GM18873 (cell line): ENCODE measurements at regions not wholly inside any gene's neighbourhood (a gene's known extent, or its start where the extent isn't known, plus 50 kb on each side); places are given as distances from the start of the nearest gene placed in this dataset.
"Not testable (repeated sequence)": the region's sequence is repeated elsewhere in the genome, so short reads cannot be mapped to it uniquely, and the experiment has no call there.

Experiments used
- ATAC-seq: cut with Tn5 transposase; IDR thresholded peaks from one replicate; pipeline ENCODE4 v1.9.1; 2021; ENCODE audit warnings: mild to moderate bottlenecking, moderate library complexity, moderate number of reproducible peaks; ENCODE audit not compliant: unreplicated experiment, low FRiP score

DNA sequence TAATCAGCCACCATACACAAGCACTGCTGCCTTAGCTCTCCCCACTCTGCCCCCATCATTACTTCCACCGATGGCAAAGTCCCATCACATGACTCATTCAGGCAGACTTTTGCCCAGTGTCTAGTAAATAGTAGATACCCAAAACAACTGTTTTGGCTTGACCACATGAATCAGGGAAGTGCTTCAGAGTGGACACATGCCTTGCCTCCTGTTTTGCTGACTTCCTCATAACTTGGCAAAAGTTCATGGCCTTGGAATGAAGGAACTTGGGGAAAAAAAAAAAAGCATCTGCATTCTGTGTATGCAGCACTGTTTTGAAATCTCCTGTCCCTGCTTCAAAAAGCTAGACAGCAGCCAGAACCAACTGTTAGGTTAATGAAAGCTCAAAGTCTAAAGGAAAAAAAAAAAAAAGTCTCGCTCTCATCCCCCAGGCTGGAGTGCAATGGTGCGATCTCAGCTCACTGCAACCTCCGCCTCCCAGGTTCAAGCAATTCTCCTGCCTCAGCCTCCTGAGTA, 335.3 kb downstream of the FAM181B start:
- ATAC-seq, result no peak

DNA sequence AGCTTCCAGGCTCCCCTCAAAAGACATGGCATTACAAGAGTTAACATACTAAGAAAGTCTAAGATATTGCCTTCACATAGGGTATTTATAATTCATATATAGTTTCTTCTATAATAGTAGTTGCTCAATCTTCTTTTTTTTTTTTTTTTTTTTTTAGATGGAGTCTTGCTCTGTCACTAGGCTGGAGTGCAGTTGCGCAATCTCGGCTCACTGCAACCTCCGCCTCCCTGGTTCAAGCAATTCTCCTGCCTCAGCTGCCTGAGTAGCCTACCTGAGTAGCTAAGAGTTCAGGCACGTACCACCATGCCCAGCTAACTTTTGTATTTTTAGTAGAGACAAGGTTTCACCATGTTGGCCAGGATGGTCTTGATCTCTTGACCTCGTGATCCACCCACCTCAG, 337.0 kb downstream of the FAM181B start:
- not testable (repeated sequence) for ATAC-seq

DNA sequence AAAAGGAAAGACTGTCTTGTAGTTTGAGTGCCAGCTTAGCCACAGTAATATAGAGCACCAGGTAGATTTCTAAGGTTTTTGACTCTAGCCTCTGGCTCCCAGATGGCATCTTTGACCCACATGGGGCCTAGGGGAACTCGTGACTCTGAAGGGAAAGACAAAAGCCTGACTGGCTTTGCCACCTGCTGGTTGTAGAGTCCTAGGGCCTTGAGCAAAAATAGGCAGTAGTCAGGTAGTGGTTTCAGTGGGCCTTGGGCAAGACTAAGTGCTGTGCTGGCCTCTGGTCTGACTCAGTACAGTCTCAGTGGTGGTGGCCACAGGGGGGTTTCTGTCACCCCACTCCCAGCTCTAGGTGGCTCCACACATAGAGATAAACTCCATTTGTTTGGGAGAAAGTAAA, 349.4 kb downstream of the FAM181B start:
- ATAC-seq, result no peak

DNA sequence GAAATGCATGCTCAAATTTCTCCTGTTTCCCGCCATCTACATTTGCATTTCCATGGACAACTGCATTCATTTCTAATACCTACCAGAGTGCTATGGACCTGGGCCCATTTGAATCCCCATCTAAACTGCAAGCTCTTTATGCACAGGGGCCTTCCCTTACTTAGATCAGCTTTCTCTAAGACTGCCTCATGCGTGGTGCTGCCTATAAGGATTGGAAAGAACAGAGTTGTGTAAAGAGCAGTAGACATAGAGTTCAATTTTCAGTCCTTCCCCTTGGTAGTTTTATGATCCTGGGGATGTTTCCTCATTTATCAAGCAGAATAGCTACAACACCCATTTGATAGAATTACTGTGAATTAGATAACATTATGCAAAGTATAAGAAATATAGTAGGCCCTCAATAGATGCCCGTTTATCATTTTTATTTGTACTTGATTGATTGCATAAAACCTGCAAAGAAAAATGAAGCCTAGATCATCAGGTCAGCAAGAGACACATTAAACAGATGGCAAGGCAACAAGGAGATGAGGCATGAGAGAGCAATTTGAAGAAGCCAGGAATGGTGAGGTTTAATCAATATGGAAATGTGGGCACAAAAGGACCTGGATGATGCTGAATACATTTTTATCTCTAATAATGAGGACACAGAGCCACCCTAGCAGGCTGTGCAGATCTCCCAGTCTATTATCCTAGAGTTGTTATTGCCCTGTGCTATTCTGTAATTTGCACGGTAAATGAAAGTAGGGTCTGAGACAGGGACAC, 359.7 kb downstream of the FAM181B start:
- no peak for ATAC-seq

DNA sequence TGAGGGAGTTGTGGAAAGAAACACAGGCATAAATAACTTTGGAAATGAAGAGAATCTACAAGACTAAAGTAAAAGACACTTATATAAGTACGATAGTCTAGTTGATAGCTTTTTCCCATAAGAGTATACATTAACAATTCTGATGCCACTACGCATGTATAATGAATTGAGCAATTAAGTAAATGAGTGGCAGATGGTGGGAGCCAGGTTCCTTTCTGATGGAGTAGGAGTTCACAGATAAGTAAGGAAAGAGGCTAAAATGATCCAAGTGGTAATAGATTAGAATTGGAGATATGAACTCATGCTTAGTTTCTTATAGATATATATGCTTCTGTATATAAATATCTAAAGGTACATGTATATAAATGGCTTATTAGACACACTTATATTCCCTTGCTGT, 368.3 kb downstream of the FAM181B start:
- no peak for ATAC-seq

DNA sequence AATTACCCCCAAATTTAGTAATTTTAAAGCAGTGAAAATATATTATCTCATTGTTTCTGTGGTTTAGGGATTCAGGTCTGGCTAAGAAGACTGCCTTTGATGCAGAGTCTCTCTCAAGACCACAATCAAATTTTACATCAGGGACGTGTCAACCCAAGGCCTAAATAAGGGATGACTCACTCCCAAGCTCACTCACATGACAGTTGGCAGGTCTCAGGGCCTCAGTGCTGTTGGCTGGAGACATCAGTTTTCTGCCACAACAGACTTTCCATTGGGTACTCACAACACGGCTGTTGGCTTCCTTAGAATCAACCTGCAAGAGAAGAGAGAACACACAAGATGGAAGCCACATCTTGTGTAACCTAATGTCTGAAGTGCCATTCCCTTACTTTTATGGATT, 377.3 kb downstream of the FAM181B start:
- ATAC-seq, result no peak

DNA sequence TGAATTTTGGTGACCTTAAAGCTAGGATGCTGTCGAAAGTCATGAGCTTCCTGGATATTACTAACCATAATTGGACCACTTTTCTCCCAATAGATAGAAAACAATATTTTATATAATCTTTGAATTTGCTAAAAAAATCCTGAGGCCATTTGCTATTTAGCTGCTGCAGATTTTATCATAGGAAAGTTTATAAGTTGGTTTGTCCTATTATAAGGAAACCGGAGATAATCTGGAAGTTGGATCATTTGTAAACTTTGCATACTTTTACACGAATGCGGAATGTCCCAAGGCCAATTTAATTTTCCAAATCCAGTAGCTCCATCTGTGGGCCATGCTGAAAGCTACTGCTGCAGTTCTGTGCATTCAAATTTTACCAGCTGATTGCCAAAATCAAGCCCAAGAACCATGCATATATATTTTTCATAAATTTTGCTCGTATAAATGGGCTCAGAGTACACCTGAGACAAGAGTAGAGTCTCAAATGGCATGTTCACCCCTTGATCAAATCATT, 378.3 kb downstream of the FAM181B start:
- no peak for ATAC-seq

DNA sequence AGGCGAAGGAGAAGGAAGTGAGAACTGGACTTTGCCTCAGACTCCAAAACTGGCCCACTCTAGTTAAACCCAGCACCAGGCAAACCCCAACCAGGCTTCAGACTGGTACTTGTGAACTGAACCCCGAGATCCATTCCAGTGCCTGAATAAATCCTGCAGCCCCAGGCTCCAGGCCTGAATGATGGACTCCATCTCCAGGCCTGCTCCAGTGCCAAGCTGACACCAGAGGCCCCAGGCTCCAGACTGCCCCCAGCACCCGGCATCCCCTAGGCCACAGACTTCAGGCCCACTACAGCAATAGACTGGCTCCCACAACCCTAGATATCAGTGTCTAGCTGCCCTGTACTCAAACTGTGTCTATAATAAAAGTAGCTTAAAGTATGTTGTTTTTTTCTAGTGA, 406.8 kb downstream of the FAM181B start:
- no peak for ATAC-seq

DNA sequence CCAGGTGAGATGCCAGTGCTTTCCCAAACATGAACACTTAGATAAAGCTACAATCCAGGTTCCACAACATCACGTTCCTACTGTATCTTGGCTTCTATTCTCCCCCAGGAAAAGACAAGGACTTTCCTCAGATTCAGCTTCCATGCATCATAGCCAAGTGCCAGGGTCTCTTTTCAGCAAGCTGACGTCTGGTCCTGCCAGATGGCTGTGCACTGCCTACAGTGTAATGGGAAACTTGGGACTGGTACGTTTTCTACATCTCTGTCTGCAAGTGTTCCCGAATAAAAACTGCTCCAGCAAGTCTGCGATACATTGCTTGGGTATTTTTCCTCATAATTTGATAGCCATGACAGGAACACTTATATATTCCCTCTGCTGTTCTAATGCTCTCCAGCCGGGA, 412.5 kb downstream of the FAM181B start:
- no peak for ATAC-seq

DNA sequence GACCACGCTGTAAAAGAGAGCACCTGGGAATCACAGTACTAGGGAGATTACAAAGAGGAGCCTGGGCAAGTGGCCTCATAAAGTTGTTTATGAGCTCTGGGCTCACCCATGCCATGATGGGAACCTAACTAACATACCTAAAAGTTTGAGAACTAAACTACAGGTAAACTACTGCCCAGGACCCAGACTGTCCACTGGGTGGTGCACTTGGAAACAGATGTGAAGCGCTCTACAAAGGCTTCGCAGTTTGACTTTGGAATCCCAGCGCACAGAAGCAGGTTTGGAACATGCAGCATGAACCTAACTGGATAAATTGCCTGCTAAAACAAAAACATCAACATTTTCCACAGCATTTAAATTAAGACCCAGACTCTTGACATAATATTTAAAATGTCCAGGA, 418.6 kb downstream of the FAM181B start:
- no peak for ATAC-seq

DNA sequence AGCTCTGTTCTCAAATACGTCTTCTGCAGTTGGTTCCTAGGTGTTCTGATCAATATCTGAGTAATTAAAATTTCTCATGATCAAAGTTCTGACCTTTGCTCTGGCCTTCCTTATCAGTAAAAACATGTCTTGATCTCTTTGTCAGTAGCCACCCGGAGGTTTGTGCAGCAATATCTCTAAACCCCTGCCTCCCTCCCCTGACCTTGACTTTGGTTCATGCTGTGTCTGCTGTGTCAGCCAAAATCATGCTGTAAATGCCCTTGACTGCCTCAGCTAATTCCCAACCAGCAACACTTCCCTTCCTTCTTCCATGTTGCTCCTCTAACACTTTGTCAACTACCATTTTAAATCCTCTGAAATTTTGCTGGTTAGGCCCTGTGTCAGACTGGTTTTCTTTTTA, 424.7 kb downstream of the FAM181B start:
- no peak for ATAC-seq

DNA sequence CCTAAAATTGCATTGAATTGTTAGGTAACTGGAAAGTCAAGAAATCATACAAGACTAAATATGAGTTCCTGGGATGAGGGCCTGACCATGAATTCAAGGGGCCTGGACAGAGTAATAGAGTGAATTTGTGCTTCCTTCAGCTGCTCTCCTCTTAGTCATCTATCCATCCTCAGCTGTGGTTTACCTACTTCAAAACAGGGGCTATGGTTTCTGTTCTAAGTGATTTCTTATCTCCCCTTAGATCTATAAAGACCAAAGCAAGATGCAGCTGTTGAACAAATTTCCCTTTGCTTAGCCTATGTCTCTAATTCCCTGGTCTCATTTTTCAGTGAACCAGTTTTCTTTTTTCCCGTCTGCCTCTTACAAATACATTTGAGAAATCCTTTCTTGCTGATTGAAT, 428.5 kb downstream of the FAM181B start:
- ATAC-seq, result no peak

DNA sequence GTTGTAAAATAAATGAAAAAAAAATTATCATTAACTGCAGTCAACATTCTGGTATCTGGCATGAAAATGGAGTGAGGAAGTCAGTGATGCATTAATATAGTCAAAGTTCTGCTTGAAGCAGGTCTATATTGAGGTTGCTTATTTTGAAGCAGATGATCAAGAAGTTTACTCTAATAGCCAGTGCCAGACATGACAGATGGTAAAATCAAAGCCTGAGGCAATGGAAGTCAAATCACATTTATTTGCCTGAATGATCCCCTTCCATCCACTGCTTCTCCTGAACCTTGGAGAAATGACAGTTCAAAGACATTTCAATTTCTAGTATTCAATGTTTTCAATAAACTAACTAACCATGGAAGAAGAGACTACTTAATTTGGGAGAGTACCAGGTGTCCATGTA, 430.0 kb downstream of the FAM181B start:
- ATAC-seq, result no peak

DNA sequence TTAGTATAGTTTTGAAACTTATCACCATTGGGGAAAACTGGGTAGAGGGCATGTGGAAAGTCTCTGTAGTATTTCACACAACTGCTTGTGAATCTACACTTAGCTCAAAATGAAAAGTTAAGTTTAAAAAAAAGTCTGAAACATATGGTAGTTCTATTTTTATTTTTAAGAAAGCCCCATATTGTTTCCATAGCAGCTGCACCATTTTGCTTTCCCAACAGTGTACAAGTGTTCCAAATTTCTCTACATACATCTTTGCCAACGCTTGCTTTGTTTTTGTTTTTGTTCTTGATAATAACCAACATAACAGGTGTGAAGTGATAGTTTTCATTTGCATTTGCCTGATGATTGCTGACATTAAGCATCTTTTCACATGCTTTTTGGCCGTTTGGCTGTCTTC, 445.2 kb downstream of the FAM181B start:
- no peak for ATAC-seq

DNA sequence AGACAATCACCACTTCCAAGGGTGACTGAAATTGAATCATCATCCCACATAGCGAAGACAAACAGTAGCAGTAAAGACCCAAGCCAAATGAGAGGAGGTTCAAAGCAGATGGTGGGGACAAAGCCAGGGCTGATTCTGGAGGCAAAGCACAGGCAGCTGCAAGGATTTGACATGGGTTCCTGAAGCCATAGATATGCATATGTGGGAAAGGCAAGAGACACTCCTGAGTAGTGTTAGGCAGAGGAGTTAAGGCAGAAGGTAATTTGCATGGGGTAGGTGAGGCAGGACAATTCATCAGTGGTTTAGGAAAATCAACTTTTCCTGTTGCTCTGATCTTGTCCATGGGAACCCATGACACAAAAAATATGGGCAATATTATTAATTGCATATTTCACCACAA, 462.8 kb downstream of the FAM181B start:
- no peak for ATAC-seq

DNA sequence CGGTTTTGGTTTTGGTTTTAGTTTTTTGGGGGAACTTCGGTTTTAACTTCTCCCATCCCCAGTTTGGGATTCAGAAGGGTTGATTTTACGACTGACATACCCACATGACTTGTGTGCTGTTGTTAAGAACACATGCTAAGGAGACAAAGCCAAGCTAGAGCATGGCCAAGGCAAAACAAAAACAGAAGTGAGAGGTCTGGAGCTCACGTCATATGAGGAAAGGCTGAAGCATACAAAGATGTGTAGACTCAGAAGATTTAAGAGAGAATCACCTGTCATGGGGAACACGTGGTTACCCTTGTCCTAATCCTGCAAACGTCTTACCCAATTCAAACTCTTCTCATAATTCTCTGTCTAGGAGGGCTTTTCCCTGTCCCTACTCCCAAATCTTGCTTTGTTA, 465.0 kb downstream of the FAM181B start:
- no peak for ATAC-seq

DNA sequence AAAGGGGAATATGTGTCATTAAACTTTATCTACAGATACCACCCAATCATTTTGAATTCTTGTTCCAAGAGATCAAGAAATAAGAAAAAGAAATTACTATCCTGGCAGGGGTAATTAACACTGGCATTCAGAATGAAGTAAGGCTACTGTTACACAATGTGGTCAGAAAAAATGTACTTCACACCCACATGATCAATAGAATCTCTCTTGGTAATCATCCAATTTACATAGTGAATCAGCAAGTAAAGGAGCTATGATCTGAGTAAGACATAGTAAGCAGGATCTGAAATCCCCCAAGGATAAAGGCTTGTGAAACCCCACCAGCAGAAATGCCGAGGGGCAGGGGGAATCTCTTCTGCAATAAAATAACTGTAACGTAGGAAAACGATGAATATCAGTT, 466.5 kb downstream of the FAM181B start:
- no peak for ATAC-seq

DNA sequence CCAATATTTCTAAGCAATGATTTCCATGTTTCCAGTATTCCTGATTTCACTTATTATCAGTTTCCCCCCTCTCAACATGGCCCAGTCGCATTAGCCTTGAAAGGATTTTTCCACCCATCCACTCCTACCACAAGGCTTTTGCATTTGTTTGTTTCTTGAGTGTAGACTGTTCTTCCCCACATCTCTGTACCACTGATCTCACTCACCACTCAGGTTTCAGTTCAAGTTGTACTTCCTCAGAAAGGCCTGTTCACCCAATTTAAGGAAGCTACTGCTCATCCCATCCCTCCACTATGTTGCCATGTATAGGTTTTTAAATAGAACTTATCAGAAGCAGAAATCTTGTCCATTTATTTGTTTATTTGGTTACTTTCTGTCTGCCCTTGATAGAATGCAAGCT, 472.3 kb downstream of the FAM181B start:
- ATAC-seq, result no peak

DNA sequence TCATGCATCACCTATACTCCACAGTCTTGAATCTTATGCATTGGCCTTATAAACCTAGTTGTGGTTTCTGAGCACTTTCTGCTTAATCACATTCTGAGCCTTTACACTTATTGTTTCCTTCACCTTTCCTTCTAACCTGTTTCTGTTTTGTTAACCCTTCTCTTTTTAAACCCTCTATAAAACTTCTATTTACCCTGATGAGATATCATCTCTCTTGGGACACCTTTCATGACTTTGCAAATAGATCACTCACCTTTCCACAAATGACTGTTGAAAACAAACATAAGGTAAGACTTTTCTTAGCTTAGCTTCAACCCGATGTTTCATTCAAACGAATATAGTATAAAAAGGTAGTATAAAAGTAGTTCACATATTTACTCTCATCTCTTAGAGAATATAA, 483.6 kb downstream of the FAM181B start:
- no peak for ATAC-seq

DNA sequence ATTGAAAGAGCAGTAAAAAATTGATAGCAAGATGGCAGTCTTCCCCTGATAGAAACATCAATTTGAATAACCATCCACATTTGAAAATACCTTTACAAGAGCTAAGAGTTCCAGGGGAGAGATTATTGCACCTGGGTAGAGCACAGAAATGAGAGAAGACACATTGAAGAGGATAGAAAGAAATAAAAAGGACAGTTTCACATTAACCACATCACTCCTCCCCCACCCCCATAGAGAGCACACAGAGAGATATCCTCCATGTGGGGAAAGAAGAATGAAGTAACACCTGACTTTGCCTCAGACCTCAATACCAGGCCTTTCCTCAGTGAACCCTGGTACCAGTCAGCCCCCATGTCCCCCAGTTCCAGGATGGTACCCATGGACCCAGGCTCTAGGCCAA, 486.7 kb downstream of the FAM181B start:
- ATAC-seq, result no peak

DNA sequence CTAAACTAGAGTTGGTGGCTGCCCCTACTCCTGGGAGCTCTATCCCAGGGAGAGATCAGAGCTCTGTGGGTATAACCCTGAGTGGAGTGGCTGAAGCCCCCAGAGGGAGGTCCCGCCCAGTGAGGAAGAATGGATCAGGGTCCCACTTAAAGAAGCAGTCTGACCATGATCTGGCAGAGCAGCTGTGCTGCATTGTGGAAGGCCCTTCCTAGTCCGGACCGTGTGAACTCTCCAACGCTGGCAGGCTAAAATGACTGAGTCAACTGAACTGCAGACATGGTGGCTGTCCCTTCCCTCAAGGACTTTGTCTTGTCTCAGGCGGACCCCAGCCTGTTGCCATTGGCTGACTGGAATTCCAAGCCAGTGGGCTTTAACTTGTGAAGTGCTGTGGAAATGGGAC, 494.2 kb downstream of the FAM181B start:
- no peak for ATAC-seq

DNA sequence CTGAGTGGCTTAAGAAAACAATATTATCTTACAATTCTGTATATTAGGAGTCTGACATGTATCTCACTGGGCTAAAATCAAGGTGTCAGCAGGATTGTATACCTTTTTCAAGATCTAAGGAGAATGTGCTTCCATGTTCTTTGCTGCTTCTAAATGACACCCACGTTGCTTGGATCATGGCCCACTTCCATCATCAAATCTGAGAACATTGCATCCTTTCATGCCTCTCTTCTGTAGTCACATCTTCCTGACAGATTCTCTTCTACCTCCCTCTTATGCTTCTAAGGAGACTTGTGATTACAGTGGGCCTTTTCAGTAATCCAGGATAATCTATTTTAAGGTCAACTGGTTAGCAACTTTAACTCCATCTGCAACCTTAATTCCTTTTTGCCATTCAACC, 499.4 kb downstream of the FAM181B start:
- no peak for ATAC-seq
